Adrenal gland (tissue), 5 donors: ENCODE measurements at regions not wholly inside any gene's neighbourhood (a gene's known extent, or its start where the extent isn't known, plus 50 kb on each side); places are given as distances from the start of the nearest gene placed in this dataset.

ENCODE experiments used
- POLR2A ChIP-seq, 2 donors: fragments of 450-650 bp; IDR thresholded peaks; one replicate each; pipeline ENCODE4 v1.6.1; 2017; ENCODE audit warnings: antibody characterized with exemption in 2 of 2, mild to moderate bottlenecking in 2 of 2, moderate library complexity in 1 of 2
- TF ChIP-seq, protein P1 (sequence below), 6 experiments: fragments of 450-650 bp in 4 of 6; fragments of 200-600 bp in 2 of 6; sonication (generic) in 1 of 6; IDR thresholded peaks; 1 replicate in 5 of 6; 2 replicates in 1 of 6; pipeline versions ENCODE4 v1.5.1 to v1.8.0; 2016 to 2021; ENCODE audit warnings: antibody characterized with exemption in 6 of 6, mild to moderate bottlenecking in 2 of 6, moderate library complexity in 1 of 6
- donor health status: DM: no; HTN: no; CAD: no.

DNA sequence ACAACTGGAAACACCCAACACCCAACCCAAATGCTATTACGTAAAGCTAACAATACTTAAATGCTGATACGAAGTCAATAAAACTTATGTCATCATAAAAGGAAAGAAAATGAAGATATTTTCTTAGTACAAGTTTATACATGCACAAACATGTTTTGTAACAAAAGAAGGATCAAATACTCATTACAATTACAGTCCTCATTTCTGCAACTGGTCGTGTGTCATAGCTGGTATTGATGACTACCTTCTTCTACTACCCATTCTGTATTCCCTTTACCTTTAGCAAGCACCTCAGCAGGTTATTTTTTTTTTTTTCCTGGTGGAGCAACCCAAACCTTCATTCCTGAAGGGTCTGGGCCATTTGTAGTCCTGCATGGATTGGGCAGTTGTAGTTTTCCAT lies 1298.5 kb downstream of the SUCLG1 start:
- TF ChIP-seq, protein P1, sequence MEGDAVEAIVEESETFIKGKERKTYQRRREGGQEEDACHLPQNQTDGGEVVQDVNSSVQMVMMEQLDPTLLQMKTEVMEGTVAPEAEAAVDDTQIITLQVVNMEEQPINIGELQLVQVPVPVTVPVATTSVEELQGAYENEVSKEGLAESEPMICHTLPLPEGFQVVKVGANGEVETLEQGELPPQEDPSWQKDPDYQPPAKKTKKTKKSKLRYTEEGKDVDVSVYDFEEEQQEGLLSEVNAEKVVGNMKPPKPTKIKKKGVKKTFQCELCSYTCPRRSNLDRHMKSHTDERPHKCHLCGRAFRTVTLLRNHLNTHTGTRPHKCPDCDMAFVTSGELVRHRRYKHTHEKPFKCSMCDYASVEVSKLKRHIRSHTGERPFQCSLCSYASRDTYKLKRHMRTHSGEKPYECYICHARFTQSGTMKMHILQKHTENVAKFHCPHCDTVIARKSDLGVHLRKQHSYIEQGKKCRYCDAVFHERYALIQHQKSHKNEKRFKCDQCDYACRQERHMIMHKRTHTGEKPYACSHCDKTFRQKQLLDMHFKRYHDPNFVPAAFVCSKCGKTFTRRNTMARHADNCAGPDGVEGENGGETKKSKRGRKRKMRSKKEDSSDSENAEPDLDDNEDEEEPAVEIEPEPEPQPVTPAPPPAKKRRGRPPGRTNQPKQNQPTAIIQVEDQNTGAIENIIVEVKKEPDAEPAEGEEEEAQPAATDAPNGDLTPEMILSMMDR (IDR thresholded peaks at IDR 0.05) = no peak
- TF ChIP-seq POLR2A (IDR thresholded peaks at IDR 0.05) = no peak
